Hepatocyte (in vitro differentiated cells): ENCODE measurements at regions not wholly inside any gene's neighbourhood (a gene's known extent, or its start where the extent isn't known, plus 50 kb on each side); places are given as distances from the start of the nearest gene placed in this dataset.

ENCODE experiments used
- EZH2 ChIP-seq: fragments of 200-600 bp; sonication (generic); IDR thresholded peaks from 2 replicates; pipeline ENCODE4 v1.6.1; 2016; ENCODE audit warnings: antibody characterized with exemption, mild to moderate bottlenecking, borderline replicate concordance
- EZH2phosphoT487 ChIP-seq: fragments of 200-600 bp; sonication (generic); IDR thresholded peaks from one replicate; pipeline ENCODE4 v1.6.1; 2018; ENCODE audit warnings: antibody characterized with exemption, mild to moderate bottlenecking, low read depth, moderate library complexity; ENCODE audit not compliant: unreplicated experiment, severe bottlenecking
- TF ChIP-seq, protein P1 (sequence below): fragments of 200-600 bp; sonication (generic); IDR thresholded peaks from 2 replicates; pipeline ENCODE4 v1.5.1; 2016; ENCODE audit warnings: antibody characterized with exemption, mild to moderate bottlenecking; ENCODE audit not compliant: poor library complexity

DNA sequence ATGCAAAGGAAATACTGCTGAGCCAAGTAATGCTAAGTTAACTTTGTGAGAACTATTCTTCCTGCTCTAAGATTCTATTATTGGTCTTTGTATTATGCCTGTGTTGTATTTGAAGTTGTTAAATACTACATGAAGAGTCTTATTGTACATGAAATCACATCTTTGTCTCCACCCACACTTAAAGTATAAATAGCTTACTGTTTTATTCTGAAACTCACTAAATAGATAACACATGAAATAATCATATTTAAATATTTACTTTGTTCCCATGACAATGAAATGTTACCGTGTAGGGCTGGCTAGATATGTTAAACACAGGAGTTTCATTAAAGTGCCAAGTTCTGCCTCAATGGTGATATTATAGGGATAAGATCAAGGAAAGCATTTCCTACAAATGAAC is 562.1 kb upstream of the ATXN8OS start:
- TF ChIP-seq, protein P1, sequence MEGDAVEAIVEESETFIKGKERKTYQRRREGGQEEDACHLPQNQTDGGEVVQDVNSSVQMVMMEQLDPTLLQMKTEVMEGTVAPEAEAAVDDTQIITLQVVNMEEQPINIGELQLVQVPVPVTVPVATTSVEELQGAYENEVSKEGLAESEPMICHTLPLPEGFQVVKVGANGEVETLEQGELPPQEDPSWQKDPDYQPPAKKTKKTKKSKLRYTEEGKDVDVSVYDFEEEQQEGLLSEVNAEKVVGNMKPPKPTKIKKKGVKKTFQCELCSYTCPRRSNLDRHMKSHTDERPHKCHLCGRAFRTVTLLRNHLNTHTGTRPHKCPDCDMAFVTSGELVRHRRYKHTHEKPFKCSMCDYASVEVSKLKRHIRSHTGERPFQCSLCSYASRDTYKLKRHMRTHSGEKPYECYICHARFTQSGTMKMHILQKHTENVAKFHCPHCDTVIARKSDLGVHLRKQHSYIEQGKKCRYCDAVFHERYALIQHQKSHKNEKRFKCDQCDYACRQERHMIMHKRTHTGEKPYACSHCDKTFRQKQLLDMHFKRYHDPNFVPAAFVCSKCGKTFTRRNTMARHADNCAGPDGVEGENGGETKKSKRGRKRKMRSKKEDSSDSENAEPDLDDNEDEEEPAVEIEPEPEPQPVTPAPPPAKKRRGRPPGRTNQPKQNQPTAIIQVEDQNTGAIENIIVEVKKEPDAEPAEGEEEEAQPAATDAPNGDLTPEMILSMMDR: no peak
- TF ChIP-seq EZH2 (no peak), EZH2phosphoT487 (no peak)
